GM18517 (cell line): ENCODE measurements at regions not wholly inside any gene's neighbourhood (a gene's known extent, or its start where the extent isn't known, plus 50 kb on each side); places are given as distances from the start of the nearest gene placed in this dataset.
"Not testable (repeated sequence)": the region's sequence is repeated elsewhere in the genome, so short reads cannot be mapped to it uniquely, and the experiment has no call there.

Experiments used
- ATAC-seq: cut with Tn5 transposase; IDR thresholded peaks from one replicate; pipeline ENCODE4 v1.9.1; 2021; ENCODE audit warnings: mild to moderate bottlenecking, moderate library complexity; ENCODE audit not compliant: unreplicated experiment

DNA sequence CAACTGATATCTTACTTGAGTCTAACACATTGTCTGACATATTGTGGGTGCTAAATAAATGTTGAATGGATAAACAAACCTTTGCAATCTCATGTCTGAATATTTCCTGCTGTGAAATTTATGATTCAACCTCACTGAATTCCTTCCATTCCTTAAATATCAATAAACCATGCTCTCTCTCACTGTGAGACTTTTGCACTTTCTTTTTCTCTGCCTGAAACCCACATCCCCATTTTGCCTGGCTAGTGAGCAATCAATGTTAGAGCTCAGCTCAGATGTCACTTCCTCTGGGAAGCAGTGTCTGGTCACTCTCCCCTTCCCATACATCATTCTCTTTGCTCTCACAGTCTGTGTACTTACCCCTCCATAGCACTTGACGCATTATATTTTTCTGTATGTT lies 383.7 kb upstream of the TRPC7 start:
- ATAC-seq: no peak

DNA sequence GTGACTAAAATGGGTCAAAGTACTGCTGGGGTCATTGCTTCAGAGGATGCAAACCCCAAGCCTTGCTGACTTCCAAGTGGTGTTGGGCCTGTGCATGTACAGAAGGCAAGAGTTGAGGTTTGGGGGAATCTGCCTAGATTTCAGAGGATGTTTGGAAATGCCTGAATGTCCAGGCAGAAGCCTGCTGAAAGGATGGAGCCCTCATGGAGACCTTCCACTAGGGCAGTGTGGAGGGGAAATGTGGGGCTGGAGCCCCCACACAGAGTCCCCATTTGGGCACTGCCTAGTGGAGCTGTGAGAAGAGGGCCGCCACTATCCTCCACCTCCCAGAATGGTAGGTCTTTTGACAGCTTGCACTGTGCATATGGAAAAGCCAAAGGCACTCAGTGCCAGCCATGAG lies 377.7 kb upstream of the TRPC7 start:
- ATAC-seq: no peak

- ATAC-seq: no peak
Observed at GRCh38 chr5:136740228-136740627, 374.9 kb upstream of the TRPC7 start.

DNA sequence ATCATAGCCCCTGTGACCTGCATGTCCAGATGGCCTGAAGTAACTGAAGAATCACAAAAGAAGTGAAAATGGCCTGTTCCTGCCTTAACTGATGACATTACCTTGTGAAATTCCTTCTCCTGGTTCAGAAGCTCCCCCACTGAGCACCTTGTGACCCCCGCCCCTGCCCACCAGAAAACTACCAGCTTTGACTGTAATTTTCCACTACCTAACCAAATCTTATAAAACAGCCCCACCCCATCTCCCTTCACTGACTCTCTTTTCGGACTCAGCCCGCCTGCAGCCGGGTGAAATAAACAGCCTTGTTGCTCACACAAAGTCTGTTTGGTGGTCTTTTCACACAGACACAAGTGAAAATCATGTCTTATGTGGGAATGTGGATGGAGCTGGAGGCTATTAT lies 373.9 kb upstream of the TRPC7 start:
- ATAC-seq: not testable (repeated sequence)

- no peak for ATAC-seq
Observed at GRCh38 chr5:136738829-136739228, 373.5 kb upstream of the TRPC7 start.

- no peak for ATAC-seq
Observed at GRCh38 chr5:136736021-136736420, 370.7 kb upstream of the TRPC7 start.

DNA sequence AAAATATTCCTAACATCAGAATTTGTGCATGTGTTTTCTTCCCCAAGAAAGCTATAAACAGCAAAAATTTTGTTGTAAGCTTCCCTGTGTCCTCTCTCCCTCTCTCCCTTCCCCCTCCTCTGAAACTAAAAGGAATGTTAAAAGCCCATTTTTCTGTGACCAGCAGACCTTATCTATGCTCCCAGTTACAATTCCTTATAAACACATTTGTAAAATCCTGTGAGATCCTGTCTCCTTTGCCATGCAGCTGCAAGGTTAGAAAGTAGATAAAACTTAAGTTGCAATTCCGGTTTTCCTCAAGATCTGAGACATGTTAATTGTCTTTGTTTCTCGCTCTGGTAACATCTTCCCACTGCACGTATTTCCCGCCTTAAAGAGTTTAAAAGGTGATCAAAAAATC lies 370.3 kb upstream of the TRPC7 start:
- not testable (repeated sequence) for ATAC-seq

DNA sequence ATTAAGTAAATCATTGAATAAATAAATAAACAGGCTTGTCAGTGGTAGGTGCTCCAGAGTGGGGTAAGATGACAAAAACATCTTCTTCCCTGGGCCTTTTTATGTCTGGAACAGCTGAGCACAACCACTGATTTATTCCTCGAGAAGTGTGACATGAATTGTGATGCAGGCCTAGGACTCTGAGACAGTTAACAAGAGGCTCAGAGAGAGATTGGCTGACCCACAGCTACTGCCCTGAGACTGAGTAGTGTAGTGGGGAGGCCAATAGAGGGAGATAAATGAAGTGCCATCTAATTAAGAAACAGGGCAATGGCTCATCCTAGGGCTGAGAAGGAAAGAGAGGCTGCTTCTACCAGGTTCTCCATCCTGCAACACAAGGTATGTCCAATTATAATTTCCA lies 369.3 kb upstream of the TRPC7 start:
- no peak for ATAC-seq

GRCh38 chr5:136732751-136733150 lies 367.4 kb upstream of the TRPC7 start:
- ATAC-seq: no peak

GRCh38 chr5:136731241-136731900 lies 366.0 kb upstream of the TRPC7 start:
- ATAC-seq: no peak

DNA sequence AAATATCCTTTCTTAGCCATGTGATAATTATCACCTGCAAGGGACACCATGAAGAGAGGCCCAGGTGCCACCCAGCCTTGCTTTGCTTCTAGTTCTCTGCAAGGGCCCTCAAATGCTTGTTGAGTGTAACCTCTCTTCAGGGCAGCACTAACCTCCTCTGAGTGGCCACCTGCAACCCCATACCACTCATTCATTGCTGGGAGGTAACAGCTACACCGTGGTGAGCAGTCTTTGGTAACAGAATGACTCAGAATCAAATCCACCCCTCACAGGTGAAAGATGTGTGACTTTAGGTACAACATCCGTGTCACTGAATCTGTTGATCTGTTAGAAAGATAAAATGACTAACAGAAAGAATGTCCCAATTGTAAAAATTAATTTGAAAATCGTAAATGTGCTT lies 365.1 kb upstream of the TRPC7 start:
- ATAC-seq: no peak

GRCh38 chr5:136729901-136730355 lies 364.6 kb upstream of the TRPC7 start:
- ATAC-seq: no peak

GRCh38 chr5:136726506-136726905 lies 361.2 kb upstream of the TRPC7 start:
- ATAC-seq: no peak

DNA sequence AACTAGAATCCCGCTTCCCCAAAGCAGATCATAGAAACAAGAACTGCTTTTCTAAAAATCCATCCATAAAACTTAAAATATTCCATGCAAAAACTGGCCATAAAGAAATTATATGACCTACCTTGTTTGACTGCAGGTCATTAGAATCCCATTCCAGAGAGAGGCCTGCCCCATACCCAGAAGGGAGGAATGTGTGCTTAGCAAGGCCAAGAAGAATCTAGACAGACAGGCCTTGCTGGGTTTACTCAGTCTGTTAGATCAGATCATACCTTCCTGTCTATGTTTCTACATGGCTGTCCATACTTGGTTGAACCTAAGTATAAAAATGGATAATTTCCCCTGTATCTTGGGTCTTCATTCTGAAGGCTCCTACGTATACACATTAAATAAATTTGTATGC lies 358.8 kb upstream of the TRPC7 start:
- ATAC-seq: no peak

- ATAC-seq: no peak
Observed at GRCh38 chr5:136722581-136722980, 357.2 kb upstream of the TRPC7 start.

- ATAC-seq: no peak
Observed at GRCh38 chr5:136722086-136722485, 356.7 kb upstream of the TRPC7 start.

GRCh38 chr5:136720674-136721073 lies 355.3 kb upstream of the TRPC7 start:
- ATAC-seq: no peak

DNA sequence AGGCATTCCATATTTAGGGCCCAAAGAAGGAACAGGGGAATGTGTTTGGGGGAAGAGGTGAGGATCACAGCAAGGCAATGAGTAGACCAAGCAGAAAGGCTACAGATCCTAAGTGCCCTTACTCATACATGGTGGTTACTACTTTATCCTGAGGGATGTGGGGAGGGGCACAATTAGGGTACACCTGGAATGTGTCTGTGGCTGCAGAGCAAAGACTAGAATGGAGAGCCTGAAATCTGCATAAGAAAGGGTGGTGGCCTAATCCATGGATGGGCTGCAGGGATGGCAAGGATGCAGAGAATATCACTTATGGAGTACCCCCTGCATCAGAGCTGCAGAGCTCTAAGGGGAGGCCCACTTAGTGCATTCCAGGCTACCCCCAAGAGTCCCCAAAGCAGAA lies 352.6 kb upstream of the TRPC7 start:
- no peak for ATAC-seq

DNA sequence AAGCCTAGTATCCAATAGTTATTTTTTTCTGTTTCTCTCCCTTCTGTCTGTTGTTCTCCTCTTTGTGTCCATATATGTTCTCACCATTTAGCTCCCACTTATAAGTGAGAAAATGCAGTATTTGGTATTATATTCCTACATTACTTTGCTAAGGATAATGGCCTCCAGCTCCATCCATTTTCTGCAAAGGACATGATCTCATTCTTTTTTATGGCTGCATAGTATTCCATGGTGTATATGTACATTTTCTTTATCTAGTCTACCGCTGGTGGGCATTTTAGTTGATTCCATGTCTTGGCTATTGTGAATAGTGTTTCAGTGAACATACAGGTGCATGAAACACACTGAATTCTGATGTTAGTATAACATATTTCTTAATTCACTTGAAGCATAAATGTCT lies 348.9 kb upstream of the TRPC7 start:
- no peak for ATAC-seq

DNA sequence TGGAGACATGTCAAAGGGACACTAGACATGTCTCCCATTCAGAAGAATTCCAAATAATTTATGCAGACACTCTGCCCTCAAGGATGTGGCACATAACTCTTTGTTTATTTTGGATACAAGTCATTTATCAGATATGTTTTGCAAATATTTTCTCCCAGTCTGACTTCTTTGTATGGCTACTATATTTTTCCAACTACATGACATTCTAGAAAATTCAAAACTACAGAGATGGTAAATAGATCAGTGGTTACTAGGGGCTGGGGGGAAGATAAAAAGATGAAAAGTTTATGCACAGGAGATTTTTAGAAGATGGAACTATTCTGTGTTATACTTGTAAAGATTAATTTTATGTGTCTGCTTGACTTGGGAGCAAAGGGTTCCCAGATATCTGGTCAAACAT lies 347.3 kb upstream of the TRPC7 start:
- ATAC-seq: no peak

DNA sequence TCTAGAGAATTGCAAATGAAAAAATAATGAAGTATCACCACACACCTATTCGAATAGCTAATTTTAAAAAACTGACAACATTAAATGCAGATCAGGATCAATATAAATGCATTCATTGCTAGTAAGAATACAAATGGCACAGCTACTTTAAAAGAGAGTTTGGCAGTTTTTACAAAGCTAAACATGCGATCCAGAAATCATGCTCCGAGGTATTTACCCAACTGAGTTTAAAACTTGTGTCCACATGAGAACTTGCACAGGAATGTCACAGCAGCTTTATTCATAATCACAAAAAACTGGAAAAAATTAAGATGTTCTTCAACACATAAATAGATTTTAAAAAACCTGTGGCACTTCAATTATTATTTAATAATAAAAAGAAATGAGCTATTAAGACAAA lies 345.5 kb upstream of the TRPC7 start:
- no peak for ATAC-seq

DNA sequence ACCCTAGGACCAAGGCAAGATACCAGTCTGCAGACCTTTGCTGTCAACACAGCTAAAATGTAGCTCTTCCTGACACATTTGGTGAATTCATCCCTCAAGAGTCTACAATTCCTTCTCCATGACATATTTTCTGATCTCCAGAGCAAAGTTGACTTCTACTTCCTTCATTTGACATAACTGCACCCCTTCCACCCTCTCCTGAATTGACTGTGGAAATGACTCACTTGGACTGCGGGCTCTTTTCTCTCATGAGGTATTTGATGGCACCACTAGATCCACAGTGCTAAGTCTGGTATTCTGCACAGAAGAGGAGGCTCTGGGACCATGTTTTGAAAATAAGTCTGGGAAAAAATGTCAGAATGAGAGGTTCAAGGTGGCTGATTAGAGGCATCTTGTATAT lies 338.4 kb upstream of the TRPC7 start:
- no peak for ATAC-seq

DNA sequence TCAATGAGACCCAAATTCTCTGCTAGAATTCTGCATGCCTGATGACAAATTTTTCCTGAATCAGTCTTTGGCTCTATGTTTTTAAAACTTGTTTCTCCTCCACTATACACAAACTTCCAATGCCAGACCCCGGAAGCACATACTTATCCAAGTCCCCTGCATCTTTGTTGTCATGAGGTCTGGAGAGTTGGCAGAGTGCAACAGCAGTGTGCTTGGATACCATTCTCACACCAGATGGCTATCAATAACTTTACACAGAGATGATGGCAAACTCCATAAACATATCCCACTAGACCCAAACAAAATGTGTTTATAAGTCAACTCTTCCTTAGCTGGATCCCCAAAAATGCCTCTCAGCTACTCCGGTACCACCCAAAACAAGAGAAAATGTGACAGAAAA lies 337.7 kb upstream of the TRPC7 start:
- ATAC-seq: no peak
